ENCODE measurements at regions not wholly inside any gene's neighbourhood (a gene's known extent, or its start where the extent isn't known, plus 50 kb on each side); places are given as distances from the start of the nearest gene placed in this dataset.

DNA sequence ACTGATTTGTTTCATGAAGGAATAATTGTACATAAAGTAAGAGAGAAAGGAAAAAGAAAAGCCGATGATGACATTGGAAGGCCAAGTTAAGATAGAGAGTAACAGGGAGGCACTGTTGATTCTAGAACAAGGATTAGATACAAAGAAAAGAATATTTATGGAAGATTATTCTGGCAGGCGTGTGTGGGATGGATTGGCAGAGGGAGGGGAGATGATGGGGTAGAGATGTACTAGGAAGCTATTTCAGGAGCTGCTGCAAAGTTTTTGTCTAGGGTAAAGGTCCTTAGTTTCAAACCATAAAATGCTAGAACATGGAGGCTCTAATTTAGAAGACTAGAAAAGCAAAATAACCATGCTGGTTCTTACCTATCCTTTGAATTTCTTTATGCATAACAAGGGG, 280.0 kb upstream of the LRRN1 start:
- no peak overlapping the region for H3K4me3 Mint-ChIP-seq (ENCODE audit: unreplicated experiment)
- H3K36me3 Mint-ChIP-seq (ENCODE audit: low read depth, unreplicated experiment) = no peaks in the 10 kb centered on the region
- H3K27ac Mint-ChIP-seq (ENCODE audit: unreplicated experiment) = no peak overlapping the region
- H3K27ac ChIP-seq (ENCODE audit: low read depth, low read length) = no peak overlapping the region
- H3K27me3 Mint-ChIP-seq (ENCODE audit: low read depth, unreplicated experiment) = no peaks in the 10 kb centered on the region
- no peaks in the 10 kb centered on the region for H3K4me1 ChIP-seq (ENCODE audit: insufficient read depth, low read length)
- no peak overlapping the region for H3K9ac ChIP-seq (ENCODE audit: low read length)
- H4K20me1 ChIP-seq (ENCODE audit: insufficient read depth, low read length) = no peaks in the 10 kb centered on the region
- peaks cover 6% of the 10 kb centered on the region for H3K9me3 Mint-ChIP-seq (ENCODE audit: unreplicated experiment)
- no peaks in the 10 kb centered on the region for H3K4me1 Mint-ChIP-seq (ENCODE audit: low read depth, unreplicated experiment)
- H3K4me2 ChIP-seq (ENCODE audit: low read length) = no peak overlapping the region
- peaks cover 3% of the 10 kb centered on the region for H3K9me3 ChIP-seq (ENCODE audit: insufficient read depth, low read depth, low read length)
- H2AFZ ChIP-seq (ENCODE audit: low read depth, low read length) = no peak overlapping the region
- no peak for DNase-seq (ENCODE audit: low read depth)
- H3K79me2 ChIP-seq (ENCODE audit: insufficient read depth, low read length) = no peaks in the 10 kb centered on the region
- H3K36me3 ChIP-seq (ENCODE audit: insufficient read depth, low read length) = no peaks in the 10 kb centered on the region
- no peak overlapping the region for H3K4me3 ChIP-seq (ENCODE audit: insufficient read depth, low read depth, low read length)
- TF ChIP-seq, protein P1, sequence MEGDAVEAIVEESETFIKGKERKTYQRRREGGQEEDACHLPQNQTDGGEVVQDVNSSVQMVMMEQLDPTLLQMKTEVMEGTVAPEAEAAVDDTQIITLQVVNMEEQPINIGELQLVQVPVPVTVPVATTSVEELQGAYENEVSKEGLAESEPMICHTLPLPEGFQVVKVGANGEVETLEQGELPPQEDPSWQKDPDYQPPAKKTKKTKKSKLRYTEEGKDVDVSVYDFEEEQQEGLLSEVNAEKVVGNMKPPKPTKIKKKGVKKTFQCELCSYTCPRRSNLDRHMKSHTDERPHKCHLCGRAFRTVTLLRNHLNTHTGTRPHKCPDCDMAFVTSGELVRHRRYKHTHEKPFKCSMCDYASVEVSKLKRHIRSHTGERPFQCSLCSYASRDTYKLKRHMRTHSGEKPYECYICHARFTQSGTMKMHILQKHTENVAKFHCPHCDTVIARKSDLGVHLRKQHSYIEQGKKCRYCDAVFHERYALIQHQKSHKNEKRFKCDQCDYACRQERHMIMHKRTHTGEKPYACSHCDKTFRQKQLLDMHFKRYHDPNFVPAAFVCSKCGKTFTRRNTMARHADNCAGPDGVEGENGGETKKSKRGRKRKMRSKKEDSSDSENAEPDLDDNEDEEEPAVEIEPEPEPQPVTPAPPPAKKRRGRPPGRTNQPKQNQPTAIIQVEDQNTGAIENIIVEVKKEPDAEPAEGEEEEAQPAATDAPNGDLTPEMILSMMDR (IDR thresholded peaks at IDR 0.05; ENCODE audit: insufficient read depth, low read depth, low read length) = no peak
- no peak for TF ChIP-seq EZH2 (IDR thresholded peaks at IDR 0.05; ENCODE audit: insufficient read depth, low read length)
- no peak for FAIRE-seq
- H3K27me3 ChIP-seq (ENCODE audit: insufficient read depth, low read length) = no peaks in the 10 kb centered on the region

- TF ChIP-seq EZH2 (IDR thresholded peaks at IDR 0.05; ENCODE audit: insufficient read depth, low read length) = no peak
- TF ChIP-seq, protein P1 (IDR thresholded peaks at IDR 0.05; ENCODE audit: insufficient read depth, low read depth, low read length) = no peak
- Mint-ChIP-seq H3K4me3 (ENCODE audit: unreplicated experiment) (no peak overlapping the region), H3K4me1 (ENCODE audit: low read depth, unreplicated experiment) (no peaks in the 10 kb centered on the region), H3K27ac (ENCODE audit: unreplicated experiment) (no peak overlapping the region), H3K27me3 (ENCODE audit: low read depth, unreplicated experiment) (no peaks in the 10 kb centered on the region), H3K9me3 (ENCODE audit: unreplicated experiment) (peaks cover 8% of the 10 kb centered on the region), H3K36me3 (ENCODE audit: low read depth, unreplicated experiment) (no peaks in the 10 kb centered on the region)
- no peaks in the 10 kb centered on the region for H3K79me2 ChIP-seq (ENCODE audit: insufficient read depth, low read length)
- FAIRE-seq (no peak), DNase-seq (ENCODE audit: low read depth) (no peak)
- H3K27me3 ChIP-seq (ENCODE audit: insufficient read depth, low read length) = no peaks in the 10 kb centered on the region
- H2AFZ ChIP-seq (ENCODE audit: low read depth, low read length) = no peak overlapping the region
- peaks cover 3% of the 10 kb centered on the region for H3K9me3 ChIP-seq (ENCODE audit: insufficient read depth, low read depth, low read length)
- H3K4me3 ChIP-seq (ENCODE audit: insufficient read depth, low read depth, low read length) = no peak overlapping the region
- H3K4me1 ChIP-seq (ENCODE audit: insufficient read depth, low read length) = no peaks in the 10 kb centered on the region
- H3K27ac ChIP-seq (ENCODE audit: low read depth, low read length) = no peak overlapping the region
- no peaks in the 10 kb centered on the region for H3K36me3 ChIP-seq (ENCODE audit: insufficient read depth, low read length)
- no peak overlapping the region for H3K9ac ChIP-seq (ENCODE audit: low read length)
- no peaks in the 10 kb centered on the region for H4K20me1 ChIP-seq (ENCODE audit: insufficient read depth, low read length)
- no peak overlapping the region for H3K4me2 ChIP-seq (ENCODE audit: low read length)
These were observed 282.2 kb upstream of the LRRN1 start for GRCh38 chr3:3516996-3517395.

GRCh38 chr3:3516384-3516783, 282.8 kb upstream of the LRRN1 start:
- DNase-seq (ENCODE audit: low read depth) = no peak
- FAIRE-seq = no peak
- TF ChIP-seq, protein P1 (IDR thresholded peaks at IDR 0.05; ENCODE audit: insufficient read depth, low read depth, low read length) = no peak
- TF ChIP-seq EZH2 (IDR thresholded peaks at IDR 0.05; ENCODE audit: insufficient read depth, low read length) = no peak
- Histone ChIP-seq H3K9me3 (ENCODE audit: insufficient read depth, low read depth, low read length) (peaks cover 3% of the 10 kb centered on the region), H2AFZ (ENCODE audit: low read depth, low read length) (no peak overlapping the region), H3K4me1 (ENCODE audit: insufficient read depth, low read length) (no peaks in the 10 kb centered on the region), H3K4me3 (ENCODE audit: insufficient read depth, low read depth, low read length) (no peak overlapping the region), H4K20me1 (ENCODE audit: insufficient read depth, low read length) (no peaks in the 10 kb centered on the region), H3K36me3 (ENCODE audit: insufficient read depth, low read length) (no peaks in the 10 kb centered on the region), H3K27ac (ENCODE audit: low read depth, low read length) (no peak overlapping the region), H3K27me3 (ENCODE audit: insufficient read depth, low read length) (no peaks in the 10 kb centered on the region), H3K79me2 (ENCODE audit: insufficient read depth, low read length) (no peaks in the 10 kb centered on the region), H3K9ac (ENCODE audit: low read length) (no peak overlapping the region), H3K4me2 (ENCODE audit: low read length) (no peak overlapping the region)
- H3K27me3 Mint-ChIP-seq (ENCODE audit: low read depth, unreplicated experiment) = no peaks in the 10 kb centered on the region
- H3K9me3 Mint-ChIP-seq (ENCODE audit: unreplicated experiment) = peaks cover 8% of the 10 kb centered on the region
- no peaks in the 10 kb centered on the region for H3K4me1 Mint-ChIP-seq (ENCODE audit: low read depth, unreplicated experiment)
- H3K36me3 Mint-ChIP-seq (ENCODE audit: low read depth, unreplicated experiment) = no peaks in the 10 kb centered on the region
- no peak overlapping the region for H3K4me3 Mint-ChIP-seq (ENCODE audit: unreplicated experiment)
- no peak overlapping the region for H3K27ac Mint-ChIP-seq (ENCODE audit: unreplicated experiment)
